HG03039 (cell line): ENCODE measurements at regions not wholly inside any gene's neighbourhood (a gene's known extent, or its start where the extent isn't known, plus 50 kb on each side); places are given as distances from the start of the nearest gene placed in this dataset.
"Not testable (repeated sequence)": the region's sequence is repeated elsewhere in the genome, so short reads cannot be mapped to it uniquely, and the experiment has no call there.

ENCODE experiments used
- ATAC-seq: cut with Tn5 transposase; IDR thresholded peaks from one replicate; pipeline ENCODE4 v1.9.1; 2021; ENCODE audit warnings: mild to moderate bottlenecking, moderate library complexity; ENCODE audit not compliant: unreplicated experiment

- ATAC-seq = not testable (repeated sequence)
These were observed 141.3 kb downstream of the CCDC74A start for GRCh38 chr2:131668794-131669540.

- ATAC-seq = not testable (repeated sequence)
These were observed 144.3 kb downstream of the CCDC74A start for GRCh38 chr2:131671841-131672470.

- peak; percentile 75 for ATAC-seq
These were observed 145.0 kb downstream of the CCDC74A start for GRCh38 chr2:131672471-131673399.

- peak; percentile 86 for ATAC-seq
These were observed 145.9 kb downstream of the CCDC74A start for GRCh38 chr2:131673400-131674173.

- ATAC-seq = no peak
These were observed 146.5 kb downstream of the CCDC74A start for GRCh38 chr2:131674174-131674507.

- ATAC-seq = peak; percentile 8
These were observed 154.0 kb downstream of the CCDC74A start for GRCh38 chr2:131681611-131682121.

GRCh38 chr2:131682122-131682944, 154.6 kb downstream of the CCDC74A start:
- peak; percentile 100 for ATAC-seq

GRCh38 chr2:131682945-131683330, 155.2 kb downstream of the CCDC74A start:
- ATAC-seq = peak; percentile 33

- ATAC-seq = not testable (repeated sequence)
These were observed 157.1 kb downstream of the CCDC74A start for GRCh38 chr2:131684631-131685316.

- not testable (repeated sequence) for ATAC-seq
These were observed 158.6 kb downstream of the CCDC74A start for GRCh38 chr2:131686164-131686893.

- not testable (repeated sequence) for ATAC-seq
These were observed 159.2 kb downstream of the CCDC74A start for GRCh38 chr2:131686894-131687238.

GRCh38 chr2:131689066-131689465, 161.4 kb downstream of the CCDC74A start:
- not testable (repeated sequence) for ATAC-seq

GRCh38 chr2:131711268-131711667, 183.6 kb downstream of the CCDC74A start:
- ATAC-seq = not testable (repeated sequence)

GRCh38 chr2:131717907-131718306, 190.2 kb downstream of the CCDC74A start:
- not testable (repeated sequence) for ATAC-seq

GRCh38 chr2:131721163-131721562, 193.5 kb downstream of the CCDC74A start:
- ATAC-seq = not testable (repeated sequence)

GRCh38 chr2:131722256-131722655, 194.6 kb downstream of the CCDC74A start:
- not testable (repeated sequence) for ATAC-seq

- ATAC-seq = no peak
These were observed 196.3 kb downstream of the CCDC74A start for GRCh38 chr2:131724019-131724418.

GRCh38 chr2:131728451-131728850, 200.8 kb downstream of the CCDC74A start:
- not testable (repeated sequence) for ATAC-seq
